Endothelial cell of umbilical vein (primary cell): ENCODE measurements at regions not wholly inside any gene's neighbourhood (a gene's known extent, or its start where the extent isn't known, plus 50 kb on each side); places are given as distances from the start of the nearest gene placed in this dataset.

ENCODE experiments used
- BruUV-seq: library from RNA; stranded (reverse); fragments of 400-500 nt; replicated peaks from 2 replicates; lab custom pipeline; 2021; lab: Mats Ljungman, UMichigan
- CTCF ChIA-PET: fragments of 300-600, 350-600 bp; sonication (Branson Sonifier 250); formaldehyde crosslinking; loops from one replicate; lab custom pipeline; 2021; ENCODE audit warnings: antibody characterized with exemption, inconsistent platforms; lab: Charles Lee
- POLR2A ChIA-PET: fragments of 300-600, 350-600 bp; sonication (Branson Sonifier 250); formaldehyde crosslinking; loops from one replicate; lab custom pipeline; 2021; ENCODE audit warnings: antibody characterized with exemption, inconsistent platforms; lab: Charles Lee
- DNase-seq: peaks from one replicate; pipeline ENCODE4 v3.0.0-alpha.2; 2011; ENCODE audit warnings: low read depth, low spot score
- FAIRE-seq: peaks from 2 replicates; lab custom pipeline; 2011; peaks lifted over from hg19 to GRCh38; lab: Jason Lieb, UNC
- H2AFZ ChIP-seq: 2 replicates; pipeline ENCODE4 v1.6.0; 2012; ENCODE audit warnings: low read depth, low read length, control low read depth, inconsistent platforms
- H3K27ac ChIP-seq: 2 replicates; pipeline ENCODE4 v1.5.1; 2011; ENCODE audit warnings: low read depth, mild to moderate bottlenecking, control low read depth, low read length, moderate library complexity; ENCODE audit not compliant: insufficient read depth
- H3K27me3 ChIP-seq, 2 experiments: 2 replicates each; pipeline versions ENCODE4 v1.6.0 to v1.6.1; 2011; ENCODE audit warnings: low read length in 2 of 2, mixed read lengths in 1 of 2; ENCODE audit not compliant: control insufficient read depth in 2 of 2, insufficient read depth in 2 of 2
- H3K36me3 ChIP-seq, 2 experiments: 2 replicates in 1 of 2; 3 replicates in 1 of 2; pipeline ENCODE4 v1.5.1; 2011; ENCODE audit warnings: low read length in 2 of 2, mild to moderate bottlenecking in 1 of 2, moderate library complexity in 1 of 2; ENCODE audit not compliant: control insufficient read depth in 2 of 2, insufficient read depth in 2 of 2; ENCODE audit errors: extremely low read depth in 1 of 2
- H3K4me1 ChIP-seq: 3 replicates; pipeline ENCODE4 v1.5.1; 2011; ENCODE audit warnings: mild to moderate bottlenecking, low read length; ENCODE audit not compliant: control insufficient read depth, insufficient read depth; ENCODE audit errors: extremely low read depth
- H3K4me2 ChIP-seq: 2 replicates; pipeline ENCODE4 v1.6.1; 2011; ENCODE audit warnings: low read length, control low read depth, mixed read lengths; ENCODE audit not compliant: insufficient read depth
- H3K4me3 ChIP-seq, 3 experiments: fragments of 200-600 bp in 1 of 3; sonication (generic), shearing (Covaris generic) in 1 of 3; replicated peaks in 1 of 3; 2 replicates each; pipeline ENCODE4 v1.5.1; 2011 to 2016; ENCODE audit warnings: control low read depth in 3 of 3, low read length in 3 of 3, mild to moderate bottlenecking in 2 of 3, inconsistent platforms in 1 of 3, low read depth in 1 of 3, moderate library complexity in 1 of 3; ENCODE audit not compliant: insufficient read depth in 1 of 3
- H3K79me2 ChIP-seq: 2 replicates; pipeline ENCODE4 v1.6.0; 2012; ENCODE audit warnings: low read length, inconsistent platforms; ENCODE audit not compliant: control insufficient read depth, insufficient read depth
- H3K9ac ChIP-seq: replicated peaks from 2 replicates; pipeline ENCODE3; 2011; ENCODE audit warnings: low read length, control low read depth; ENCODE audit not compliant: insufficient read depth; ENCODE audit errors: extremely low read depth
- H3K9me1 ChIP-seq: replicated peaks from 3 replicates; pipeline ENCODE4 v1.6.0; 2011; ENCODE audit warnings: mild to moderate bottlenecking, low read length; ENCODE audit not compliant: control insufficient read depth, insufficient read depth; ENCODE audit errors: extremely low read depth
- H3K9me3 ChIP-seq: replicated peaks from 2 replicates; pipeline ENCODE4 v1.5.1; 2012; ENCODE audit warnings: low read length, inconsistent platforms; ENCODE audit not compliant: control insufficient read depth, insufficient read depth
- H4K20me1 ChIP-seq: replicated peaks from 2 replicates; pipeline ENCODE3; 2011; ENCODE audit warnings: mild to moderate bottlenecking, low read length; ENCODE audit not compliant: control insufficient read depth, insufficient read depth; ENCODE audit errors: extremely low read depth
- EZH2 ChIP-seq: IDR thresholded peaks from 2 replicates; pipeline ENCODE4 v1.6.1; 2012; ENCODE audit warnings: borderline replicate concordance, low read depth, mild to moderate bottlenecking, moderate library complexity, low read length, inconsistent platforms; ENCODE audit not compliant: severe bottlenecking
- FOS ChIP-seq: IDR thresholded peaks from 2 replicates; pipeline ENCODE4 v1.6.1; 2011; ENCODE audit warnings: mild to moderate bottlenecking, low read length, moderate library complexity, borderline replicate concordance; ENCODE audit not compliant: insufficient read depth
- GATA2 ChIP-seq: IDR thresholded peaks from 2 replicates; pipeline ENCODE4 v1.7.0; 2011; ENCODE audit warnings: low read depth, mild to moderate bottlenecking, moderate library complexity, mixed read lengths, low read length; ENCODE audit not compliant: insufficient read length, insufficient read depth
- JUN ChIP-seq: IDR thresholded peaks from 2 replicates; pipeline ENCODE4 v1.6.1; 2011; ENCODE audit warnings: borderline replicate concordance, low read depth; ENCODE audit not compliant: insufficient read length, insufficient read depth
- MYC ChIP-seq: IDR thresholded peaks from one replicate; pipeline ENCODE4 v1.6.1; 2011; ENCODE audit warnings: mild to moderate bottlenecking, low read depth, low read length
- POLR2A ChIP-seq: IDR thresholded peaks from 2 replicates; pipeline ENCODE4 v1.6.1; 2012; ENCODE audit warnings: low read depth, mild to moderate bottlenecking, control low read depth, low read length
- POLR2AphosphoS5 ChIP-seq: IDR thresholded peaks from 2 replicates; pipeline ENCODE4 v1.6.1; 2012; ENCODE audit warnings: low read depth, mild to moderate bottlenecking, control low read depth, low read length, moderate library complexity; ENCODE audit not compliant: insufficient read depth
- dilution Hi-C: fragments of 300-500 bp; cut with MboI; formaldehyde crosslinking; loops from one replicate; pipeline ENCODE4 v1.15.0; 2019; ENCODE audit warnings: low sequenced_read_pairs; ENCODE audit not compliant: extremely low pct_ligation_motif_present
- intact Hi-C: fragments of 100-400 bp; cut with micrococcal nuclease; formaldehyde crosslinking; loops from one replicate; pipeline ENCODE4 v1.10.0; 2022
- TF ChIP-seq, protein P1 (sequence below): IDR thresholded peaks from 2 replicates; pipeline ENCODE4 v1.6.1; 2011; ENCODE audit not compliant: insufficient read depth, insufficient read length
- TF ChIP-seq, protein P2 (sequence below), 2 donors: IDR thresholded peaks; 1 replicate in 1 of 2; 2 replicates in 1 of 2; pipeline ENCODE4 v1.5.1; 2011; ENCODE audit warnings: low read length in 2 of 2, mild to moderate bottlenecking in 2 of 2, moderate library complexity in 2 of 2, control low read depth in 1 of 2, inconsistent platforms in 1 of 2, low read depth in 1 of 2; ENCODE audit not compliant: insufficient read depth in 1 of 2; ENCODE audit errors: extremely low read depth in 1 of 2

DNA sequence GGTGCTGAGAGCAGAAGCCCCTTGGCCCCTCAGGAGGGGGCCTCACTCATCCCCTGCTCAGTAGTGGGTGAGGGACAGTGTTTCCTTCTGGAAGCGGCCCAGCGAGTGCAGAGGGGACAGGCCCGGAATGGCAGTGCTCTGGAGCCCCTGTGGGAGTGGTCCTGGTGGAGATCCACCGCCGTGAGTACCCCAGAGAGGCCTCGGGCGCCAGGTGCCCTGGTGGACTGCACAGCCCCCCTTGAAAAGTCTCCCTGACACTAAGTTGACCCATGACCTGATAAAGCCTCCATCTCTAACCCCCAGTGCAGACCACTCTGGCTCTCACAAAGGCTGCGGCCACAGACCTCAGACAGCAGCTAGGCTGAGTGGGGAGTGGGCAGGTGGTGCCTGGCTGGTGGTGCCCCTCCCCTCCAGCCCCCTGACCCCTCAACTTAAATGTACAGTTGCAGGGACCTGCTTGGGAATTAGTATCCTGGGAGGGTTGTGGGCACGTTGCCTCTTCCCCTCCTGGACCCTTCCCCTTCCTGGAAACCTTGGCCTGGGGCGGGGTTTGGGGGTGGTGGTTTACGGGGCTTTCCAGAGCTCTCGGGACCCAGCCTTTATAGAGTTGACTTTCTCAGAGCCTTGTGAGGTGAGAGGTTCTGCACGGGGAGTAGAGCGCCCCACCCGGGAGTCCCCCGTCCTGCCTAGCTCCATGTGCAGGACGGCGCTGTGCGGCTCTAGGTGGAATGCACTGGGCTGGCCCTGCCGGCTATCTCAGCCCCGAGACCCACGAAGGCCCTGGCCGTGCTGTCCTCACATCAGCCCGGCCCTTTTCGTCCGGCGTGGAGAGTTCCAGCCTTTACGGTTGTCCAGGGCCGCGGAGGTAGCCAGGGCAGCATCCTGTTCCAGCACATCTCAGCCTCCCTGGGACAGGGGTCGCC lies 62.7 kb downstream of the RTP5 start:
- Histone ChIP-seq H2AFZ (no peak overlapping the region), H3K27ac (no peak overlapping the region), H4K20me1 (no peaks in the 10 kb centered on the region), H3K9me3 (no peaks in the 10 kb centered on the region), H3K27me3 (no peaks in the 10 kb centered on the region), H3K4me1 (no peaks in the 10 kb centered on the region), H3K4me3 (no peak overlapping the region), H3K79me2 (no peaks in the 10 kb centered on the region), H3K4me2 (no peak overlapping the region), H3K36me3 (no peaks in the 10 kb centered on the region), H3K9ac (no peak overlapping the region), H3K9me1 (no peaks in the 10 kb centered on the region)
- no TSS peak for BruUV-seq
- dilution Hi-C loops = no loop called here
- ChIA-PET CTCF (no interaction called here), POLR2A (no interaction called here)
- intact Hi-C loops = no loop called here
- FAIRE-seq (no peak), DNase-seq (no peak)
- TF ChIP-seq, protein P1, sequence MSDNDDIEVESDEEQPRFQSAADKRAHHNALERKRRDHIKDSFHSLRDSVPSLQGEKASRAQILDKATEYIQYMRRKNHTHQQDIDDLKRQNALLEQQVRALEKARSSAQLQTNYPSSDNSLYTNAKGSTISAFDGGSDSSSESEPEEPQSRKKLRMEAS = no peak
- TF ChIP-seq JUN = no peak

DNA sequence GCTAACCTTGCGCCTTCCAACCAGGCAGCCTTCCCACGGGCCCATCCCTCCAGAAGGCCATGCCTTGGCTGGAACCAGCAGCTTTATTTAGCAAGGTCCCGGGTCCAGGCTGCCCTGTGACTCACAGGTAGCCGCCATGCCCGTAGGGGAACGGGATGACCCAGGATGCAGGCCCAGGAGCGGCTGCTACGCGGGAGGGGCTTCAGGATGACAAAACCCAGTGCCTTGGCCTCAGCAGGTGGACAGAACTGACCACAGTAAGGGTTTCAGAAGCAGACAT lies 63.3 kb downstream of the RTP5 start:
- H3K9me3 ChIP-seq = no peaks in the 10 kb centered on the region
- no peaks in the 10 kb centered on the region for H3K79me2 ChIP-seq
- TF ChIP-seq GATA2 (no peak), POLR2A (no peak), JUN (no peak), MYC (no peak), POLR2AphosphoS5 (no peak), EZH2 (no peak), FOS (no peak)
- TF ChIP-seq, protein P1 = no peak
- TF ChIP-seq, protein P2, sequence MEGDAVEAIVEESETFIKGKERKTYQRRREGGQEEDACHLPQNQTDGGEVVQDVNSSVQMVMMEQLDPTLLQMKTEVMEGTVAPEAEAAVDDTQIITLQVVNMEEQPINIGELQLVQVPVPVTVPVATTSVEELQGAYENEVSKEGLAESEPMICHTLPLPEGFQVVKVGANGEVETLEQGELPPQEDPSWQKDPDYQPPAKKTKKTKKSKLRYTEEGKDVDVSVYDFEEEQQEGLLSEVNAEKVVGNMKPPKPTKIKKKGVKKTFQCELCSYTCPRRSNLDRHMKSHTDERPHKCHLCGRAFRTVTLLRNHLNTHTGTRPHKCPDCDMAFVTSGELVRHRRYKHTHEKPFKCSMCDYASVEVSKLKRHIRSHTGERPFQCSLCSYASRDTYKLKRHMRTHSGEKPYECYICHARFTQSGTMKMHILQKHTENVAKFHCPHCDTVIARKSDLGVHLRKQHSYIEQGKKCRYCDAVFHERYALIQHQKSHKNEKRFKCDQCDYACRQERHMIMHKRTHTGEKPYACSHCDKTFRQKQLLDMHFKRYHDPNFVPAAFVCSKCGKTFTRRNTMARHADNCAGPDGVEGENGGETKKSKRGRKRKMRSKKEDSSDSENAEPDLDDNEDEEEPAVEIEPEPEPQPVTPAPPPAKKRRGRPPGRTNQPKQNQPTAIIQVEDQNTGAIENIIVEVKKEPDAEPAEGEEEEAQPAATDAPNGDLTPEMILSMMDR (IDR thresholded peaks at IDR 0.05; ENCODE audit: extremely low read depth in 1 of 2, insufficient read depth in 1 of 2, low read depth in 1 of 2, low read length in 2 of 2) = no peak
- H3K27me3 ChIP-seq = no peaks in the 10 kb centered on the region
- no peak overlapping the region for H3K4me2 ChIP-seq
- H3K27ac ChIP-seq = no peak overlapping the region
- CTCF ChIA-PET = interaction anchor here (1.5 kb wide), 1 partner anchor 9 kb away, joined by 4 read pairs; no protein-coding TSS in a partner anchor
- H3K36me3 ChIP-seq = no peaks in the 10 kb centered on the region
- DNase-seq (no peak), FAIRE-seq (no peak)
- no peaks in the 10 kb centered on the region for H3K9me1 ChIP-seq
- no peaks in the 10 kb centered on the region for H3K4me1 ChIP-seq
- dilution Hi-C loops = no loop called here
- POLR2A ChIA-PET = no interaction called here
- H4K20me1 ChIP-seq = no peaks in the 10 kb centered on the region
- intact Hi-C loops = no loop called here
- BruUV-seq = no TSS peak
- H3K9ac ChIP-seq = no peak overlapping the region
- no peak overlapping the region for H3K4me3 ChIP-seq
- no peak overlapping the region for H2AFZ ChIP-seq
